ENCODE measurements at regions not wholly inside any gene's neighbourhood (a gene's known extent, or its start where the extent isn't known, plus 50 kb on each side); places are given as distances from the start of the nearest gene placed in this dataset.

DNA sequence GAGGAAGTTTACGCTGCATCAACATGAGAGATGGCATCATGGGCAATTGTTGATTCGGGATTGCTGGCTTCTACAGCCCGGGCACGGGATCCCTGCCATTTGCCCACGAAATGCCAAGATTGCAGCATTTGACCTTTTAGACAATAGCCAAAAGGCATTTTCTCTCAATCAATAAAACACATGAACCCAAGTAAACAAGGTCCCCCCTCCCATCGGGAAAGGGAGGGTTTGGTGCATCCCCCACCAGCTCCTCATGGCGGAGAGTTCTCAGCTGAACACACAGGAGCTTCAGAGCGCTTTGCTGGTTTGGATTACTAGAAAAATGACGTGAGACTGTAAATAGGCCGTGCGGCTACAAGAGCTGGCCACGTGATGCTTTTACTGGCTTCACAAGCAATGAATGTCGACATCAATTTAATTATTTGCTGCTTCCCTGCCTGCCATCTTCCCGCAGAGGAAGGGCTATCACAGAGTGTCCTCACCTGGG is 147.6 kb downstream of the C16orf95 start:
- Histone ChIP-seq H3K4me2 (ENCODE audit: control insufficient read depth, insufficient read depth) (no peak overlapping the region), H3K27ac (ENCODE audit: control insufficient read depth, insufficient read depth) (no peak overlapping the region), H3K4me3 (no peak overlapping the region), H3K4me1 (ENCODE audit: control insufficient read depth, insufficient read depth, low read length) (no peaks in the 10 kb centered on the region), H3K9ac (ENCODE audit: control insufficient read depth, insufficient read depth, low read length) (no peak overlapping the region), H3K36me3 (ENCODE audit: control insufficient read depth in 2 of 2, insufficient read depth in 2 of 2, low read length in 1 of 2) (no peaks in the 10 kb centered on the region), H3K79me2 (ENCODE audit: control insufficient read depth, insufficient read depth, low read length) (no peaks in the 10 kb centered on the region), H4K20me1 (ENCODE audit: control insufficient read depth, insufficient read depth) (no peaks in the 10 kb centered on the region), H2AFZ (ENCODE audit: control insufficient read depth, low read depth, low read length) (no peak overlapping the region), H3K9me3 (replicated peaks; ENCODE audit: control insufficient read depth, insufficient read depth, low read length) (no peaks in the 10 kb centered on the region), H3K27me3 (replicated peaks in 1 of 2; ENCODE audit: control insufficient read depth in 2 of 2, insufficient read depth in 2 of 2, low read length in 1 of 2) (no peaks in the 10 kb centered on the region)
- ATAC-seq (no peak), FAIRE-seq (no peak), DNase-seq (ENCODE audit: low read depth, low spot score) (no peak)
- in situ Hi-C loops (cut with MboI) (no loop called here), intact Hi-C loops (cut with micrococcal nuclease; ENCODE audit: unreplicated experiment) (no loop called here)
- no TSS peak for BruUV-seq (replicated peaks)
- ChIA-PET SMC1A (ENCODE audit: uncharacterized antibody, unreplicated experiment) (no interaction called here), CTCF (no interaction called here), POLR2A (no interaction called here), RAD21 (ENCODE audit: unreplicated experiment) (no interaction called here)
- WGBS (ENCODE audit: insufficient coverage, insufficient replicate concordance, low lambda C conversion rate, missing lambda C conversion rate): 46% methylated on average over 14 of the region's 14 CpGs
- TF ChIP-seq, protein P1, sequence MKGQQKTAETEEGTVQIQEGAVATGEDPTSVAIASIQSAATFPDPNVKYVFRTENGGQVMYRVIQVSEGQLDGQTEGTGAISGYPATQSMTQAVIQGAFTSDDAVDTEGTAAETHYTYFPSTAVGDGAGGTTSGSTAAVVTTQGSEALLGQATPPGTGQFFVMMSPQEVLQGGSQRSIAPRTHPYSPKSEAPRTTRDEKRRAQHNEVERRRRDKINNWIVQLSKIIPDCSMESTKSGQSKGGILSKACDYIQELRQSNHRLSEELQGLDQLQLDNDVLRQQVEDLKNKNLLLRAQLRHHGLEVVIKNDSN (IDR thresholded peaks at IDR 0.05; ENCODE audit: borderline replicate concordance, extremely low read length, insufficient read depth, low read depth, low read length): no peak
- TF ChIP-seq, protein P2, sequence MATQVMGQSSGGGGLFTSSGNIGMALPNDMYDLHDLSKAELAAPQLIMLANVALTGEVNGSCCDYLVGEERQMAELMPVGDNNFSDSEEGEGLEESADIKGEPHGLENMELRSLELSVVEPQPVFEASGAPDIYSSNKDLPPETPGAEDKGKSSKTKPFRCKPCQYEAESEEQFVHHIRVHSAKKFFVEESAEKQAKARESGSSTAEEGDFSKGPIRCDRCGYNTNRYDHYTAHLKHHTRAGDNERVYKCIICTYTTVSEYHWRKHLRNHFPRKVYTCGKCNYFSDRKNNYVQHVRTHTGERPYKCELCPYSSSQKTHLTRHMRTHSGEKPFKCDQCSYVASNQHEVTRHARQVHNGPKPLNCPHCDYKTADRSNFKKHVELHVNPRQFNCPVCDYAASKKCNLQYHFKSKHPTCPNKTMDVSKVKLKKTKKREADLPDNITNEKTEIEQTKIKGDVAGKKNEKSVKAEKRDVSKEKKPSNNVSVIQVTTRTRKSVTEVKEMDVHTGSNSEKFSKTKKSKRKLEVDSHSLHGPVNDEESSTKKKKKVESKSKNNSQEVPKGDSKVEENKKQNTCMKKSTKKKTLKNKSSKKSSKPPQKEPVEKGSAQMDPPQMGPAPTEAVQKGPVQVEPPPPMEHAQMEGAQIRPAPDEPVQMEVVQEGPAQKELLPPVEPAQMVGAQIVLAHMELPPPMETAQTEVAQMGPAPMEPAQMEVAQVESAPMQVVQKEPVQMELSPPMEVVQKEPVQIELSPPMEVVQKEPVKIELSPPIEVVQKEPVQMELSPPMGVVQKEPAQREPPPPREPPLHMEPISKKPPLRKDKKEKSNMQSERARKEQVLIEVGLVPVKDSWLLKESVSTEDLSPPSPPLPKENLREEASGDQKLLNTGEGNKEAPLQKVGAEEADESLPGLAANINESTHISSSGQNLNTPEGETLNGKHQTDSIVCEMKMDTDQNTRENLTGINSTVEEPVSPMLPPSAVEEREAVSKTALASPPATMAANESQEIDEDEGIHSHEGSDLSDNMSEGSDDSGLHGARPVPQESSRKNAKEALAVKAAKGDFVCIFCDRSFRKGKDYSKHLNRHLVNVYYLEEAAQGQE (IDR thresholded peaks at IDR 0.05; ENCODE audit: low read depth, low read length): no peak
- TF ChIP-seq SRF (IDR thresholded peaks at IDR 0.05; ENCODE audit: low read depth in 2 of 2, low read length in 2 of 2): no peak
- no peak for TF ChIP-seq FOXK2 (IDR thresholded peaks at IDR 0.05)
- TF ChIP-seq EZH2 (IDR thresholded peaks at IDR 0.05; ENCODE audit: borderline replicate concordance, control insufficient read depth, low read depth, low read length): no peak
- TF ChIP-seq TAF1 (IDR thresholded peaks at IDR 0.05; ENCODE audit: borderline replicate concordance, low read depth, low read length): no peak
- TF ChIP-seq, protein P3, sequence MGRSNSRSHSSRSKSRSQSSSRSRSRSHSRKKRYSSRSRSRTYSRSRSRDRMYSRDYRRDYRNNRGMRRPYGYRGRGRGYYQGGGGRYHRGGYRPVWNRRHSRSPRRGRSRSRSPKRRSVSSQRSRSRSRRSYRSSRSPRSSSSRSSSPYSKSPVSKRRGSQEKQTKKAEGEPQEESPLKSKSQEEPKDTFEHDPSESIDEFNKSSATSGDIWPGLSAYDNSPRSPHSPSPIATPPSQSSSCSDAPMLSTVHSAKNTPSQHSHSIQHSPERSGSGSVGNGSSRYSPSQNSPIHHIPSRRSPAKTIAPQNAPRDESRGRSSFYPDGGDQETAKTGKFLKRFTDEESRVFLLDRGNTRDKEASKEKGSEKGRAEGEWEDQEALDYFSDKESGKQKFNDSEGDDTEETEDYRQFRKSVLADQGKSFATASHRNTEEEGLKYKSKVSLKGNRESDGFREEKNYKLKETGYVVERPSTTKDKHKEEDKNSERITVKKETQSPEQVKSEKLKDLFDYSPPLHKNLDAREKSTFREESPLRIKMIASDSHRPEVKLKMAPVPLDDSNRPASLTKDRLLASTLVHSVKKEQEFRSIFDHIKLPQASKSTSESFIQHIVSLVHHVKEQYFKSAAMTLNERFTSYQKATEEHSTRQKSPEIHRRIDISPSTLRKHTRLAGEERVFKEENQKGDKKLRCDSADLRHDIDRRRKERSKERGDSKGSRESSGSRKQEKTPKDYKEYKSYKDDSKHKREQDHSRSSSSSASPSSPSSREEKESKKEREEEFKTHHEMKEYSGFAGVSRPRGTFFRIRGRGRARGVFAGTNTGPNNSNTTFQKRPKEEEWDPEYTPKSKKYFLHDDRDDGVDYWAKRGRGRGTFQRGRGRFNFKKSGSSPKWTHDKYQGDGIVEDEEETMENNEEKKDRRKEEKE (IDR thresholded peaks at IDR 0.05): no peak
- no peak for TF ChIP-seq RBBP5 (conservative IDR thresholded peaks at IDR 0.05)
- TF ChIP-seq SMARCA5 (IDR thresholded peaks at IDR 0.05): no peak
- TF ChIP-seq TCF12 (IDR thresholded peaks at IDR 0.05; ENCODE audit: low read depth, low read length): no peak
- no peak for TF ChIP-seq PML (IDR thresholded peaks at IDR 0.05; ENCODE audit: low read length)
- no peak for TF ChIP-seq TARDBP (IDR thresholded peaks at IDR 0.05; ENCODE audit: borderline replicate concordance)
- no peak for TF ChIP-seq MYC (IDR thresholded peaks at IDR 0.05; ENCODE audit: insufficient read depth, insufficient read length, insufficient replicate concordance, low read length, severe bottlenecking)
- no peak for TF ChIP-seq CHD2 (IDR thresholded peaks at IDR 0.05; ENCODE audit: borderline replicate concordance, low read depth, low read length)
- no peak for TF ChIP-seq ATF7 (IDR thresholded peaks at IDR 0.05; ENCODE audit: low read depth)
- TF ChIP-seq ZNF274 (IDR thresholded peaks at IDR 0.05; ENCODE audit: insufficient read depth, insufficient read length): no peak
- TF ChIP-seq SP1 (IDR thresholded peaks at IDR 0.05; ENCODE audit: low read depth, low read length): no peak
- no peak for TF ChIP-seq JUNB (IDR thresholded peaks at IDR 0.05)
- TF ChIP-seq POU2F2 (IDR thresholded peaks at IDR 0.05; ENCODE audit: borderline replicate concordance, low read depth, low read length): no peak
